Activated CD8-positive, alpha-beta memory T cell treated with anti-CD3 and anti-CD28 coated beads, Interleukin-2, amount 50 U/mL, for 1 hour (primary cell): ENCODE measurements at regions not wholly inside any gene's neighbourhood (a gene's known extent, or its start where the extent isn't known, plus 50 kb on each side); places are given as distances from the start of the nearest gene placed in this dataset.
A peak's percentile ranks its signal among the peaks of the same experiment; 100 is the strongest.
"Not testable (repeated sequence)": the region's sequence is repeated elsewhere in the genome, so short reads cannot be mapped to it uniquely, and the experiment has no call there.

Experiments used
- DNase-seq: peaks from one replicate; pipeline ENCODE4 v3.0.0-alpha.2; 2020; ENCODE audit errors: extremely low read depth

DNA sequence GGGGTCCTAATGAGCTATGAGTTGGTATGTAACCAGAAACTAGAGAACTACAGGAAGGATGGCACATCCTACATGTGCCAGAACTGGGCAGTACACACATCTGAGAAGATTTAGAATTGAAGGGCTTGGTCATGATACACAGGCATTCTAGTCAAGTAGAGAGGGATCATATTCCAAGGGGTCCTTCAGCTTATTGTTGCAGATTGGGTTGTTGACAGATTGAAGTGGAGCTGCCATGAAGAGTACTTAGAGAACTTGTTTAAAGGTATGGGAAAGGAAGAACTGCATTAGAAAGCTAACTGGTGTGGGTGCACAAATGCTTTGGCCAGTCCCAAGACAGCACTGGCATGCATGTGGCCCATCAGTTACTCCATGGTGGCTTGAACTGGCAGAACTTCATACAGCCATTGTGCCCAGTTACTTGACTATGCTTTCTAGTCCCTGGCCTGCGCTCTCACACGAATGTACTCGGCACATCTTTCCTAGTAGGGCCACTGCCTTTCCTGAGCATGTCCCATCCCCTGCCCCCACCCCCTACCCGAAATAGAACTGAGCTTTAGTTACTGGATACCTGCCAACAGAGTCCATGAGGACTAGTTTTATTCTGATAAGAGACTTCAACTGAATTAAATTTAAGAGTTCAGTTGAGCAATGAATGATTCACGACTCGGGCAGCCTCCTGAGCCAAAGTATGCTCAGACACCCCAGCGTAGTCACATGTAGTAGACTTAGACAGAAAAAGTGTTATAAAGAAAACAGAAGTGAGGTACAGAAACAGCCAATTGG is 64.0 kb downstream of the CCNG2 start:
- DNase-seq = no peak

DNA sequence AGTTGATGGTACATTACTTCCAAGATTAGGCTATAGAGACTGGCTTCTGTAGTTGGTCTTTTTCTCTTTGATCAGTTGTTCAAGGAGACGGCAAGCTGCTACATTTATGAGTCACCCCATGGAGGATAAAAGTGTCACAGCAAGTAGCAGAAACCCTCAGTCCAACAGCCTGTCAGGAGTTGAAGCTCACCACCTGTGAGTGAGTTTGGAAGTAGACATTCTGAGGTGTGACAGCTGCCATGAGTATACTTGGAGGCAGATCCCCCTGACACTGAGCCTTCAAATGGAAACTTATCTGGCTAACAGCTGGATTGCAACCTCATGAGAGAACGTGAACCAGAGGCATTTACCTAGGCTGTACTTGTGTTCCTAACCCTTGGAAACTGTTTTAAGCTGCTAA is 68.0 kb downstream of the CCNG2 start:
- DNase-seq = no peak

DNA sequence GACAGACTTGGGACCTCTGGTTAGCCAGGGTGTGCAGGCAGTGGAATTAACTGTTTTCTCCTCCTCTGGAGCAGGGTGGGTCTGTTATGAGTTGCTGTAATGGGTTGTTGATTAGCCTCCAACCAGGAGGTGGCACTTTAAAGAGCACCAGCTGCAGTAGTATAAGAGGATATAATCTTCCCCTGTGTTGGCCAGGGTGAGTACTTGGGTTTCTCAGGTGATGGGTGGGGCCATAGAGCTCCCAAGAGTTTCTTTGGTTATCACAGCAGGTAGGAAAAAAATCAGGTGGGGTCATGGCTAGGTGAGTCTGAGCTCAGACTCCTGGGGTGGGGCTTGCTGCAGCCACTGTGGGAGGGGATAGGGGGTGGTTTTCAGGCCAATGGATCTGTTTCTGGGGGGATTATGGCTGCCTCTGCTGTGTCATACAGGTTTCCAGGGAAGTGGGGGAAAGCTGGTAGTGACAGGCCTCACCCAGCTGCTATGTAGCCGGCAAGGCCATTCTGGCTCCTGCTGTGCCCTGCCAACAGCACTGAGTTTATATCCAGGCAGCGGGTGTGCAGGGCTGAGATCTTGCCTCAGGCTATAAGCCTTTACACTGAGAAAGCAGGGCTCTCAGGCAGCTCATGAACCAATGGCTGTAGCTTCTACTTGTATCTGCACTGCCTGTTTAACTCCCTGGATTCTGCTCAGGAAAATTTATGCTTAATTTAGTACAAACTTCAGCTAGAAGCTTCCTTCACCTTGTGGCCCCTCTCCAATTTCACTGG is 70.1 kb downstream of the CCNG2 start:
- no peak for DNase-seq

DNA sequence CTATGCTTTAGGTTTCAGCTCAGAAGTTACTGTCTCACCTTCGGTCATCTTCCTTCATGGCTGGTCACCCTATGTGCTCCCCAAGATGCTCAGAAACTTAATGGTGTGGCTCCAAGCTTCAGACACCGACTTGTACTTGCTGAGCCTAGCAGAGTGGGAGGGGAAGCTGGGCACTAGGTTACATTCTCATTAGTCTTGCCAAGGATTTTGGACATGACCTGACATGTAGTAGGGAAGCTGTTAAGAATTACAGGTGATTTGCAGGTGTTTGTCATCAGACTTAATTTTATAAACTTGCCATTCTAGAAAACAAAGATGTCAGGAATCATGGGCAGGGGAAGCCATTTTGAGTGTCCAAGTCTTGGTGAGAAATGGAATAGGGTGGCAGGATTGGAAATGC is 72.4 kb downstream of the CCNG2 start:
- no peak for DNase-seq

DNA sequence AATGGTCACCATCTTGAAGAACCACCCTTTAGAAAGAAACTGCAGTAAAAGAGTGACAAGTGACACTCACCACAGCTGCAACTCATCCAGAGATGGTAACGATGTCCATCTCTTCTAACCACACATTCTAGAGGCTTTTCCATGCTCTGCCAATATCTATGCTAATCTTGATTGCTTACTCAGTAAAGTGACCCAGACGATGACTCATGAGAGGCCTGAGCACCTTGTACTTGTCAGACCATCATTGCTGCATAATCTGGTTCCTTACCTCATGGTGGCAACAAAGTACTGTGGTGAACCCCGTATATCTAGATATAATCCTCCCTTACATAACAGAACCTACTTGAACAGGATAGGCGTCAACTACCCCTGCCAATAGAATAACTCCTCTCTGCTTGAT is 75.6 kb downstream of the CCNG2 start:
- DNase-seq = no peak

DNA sequence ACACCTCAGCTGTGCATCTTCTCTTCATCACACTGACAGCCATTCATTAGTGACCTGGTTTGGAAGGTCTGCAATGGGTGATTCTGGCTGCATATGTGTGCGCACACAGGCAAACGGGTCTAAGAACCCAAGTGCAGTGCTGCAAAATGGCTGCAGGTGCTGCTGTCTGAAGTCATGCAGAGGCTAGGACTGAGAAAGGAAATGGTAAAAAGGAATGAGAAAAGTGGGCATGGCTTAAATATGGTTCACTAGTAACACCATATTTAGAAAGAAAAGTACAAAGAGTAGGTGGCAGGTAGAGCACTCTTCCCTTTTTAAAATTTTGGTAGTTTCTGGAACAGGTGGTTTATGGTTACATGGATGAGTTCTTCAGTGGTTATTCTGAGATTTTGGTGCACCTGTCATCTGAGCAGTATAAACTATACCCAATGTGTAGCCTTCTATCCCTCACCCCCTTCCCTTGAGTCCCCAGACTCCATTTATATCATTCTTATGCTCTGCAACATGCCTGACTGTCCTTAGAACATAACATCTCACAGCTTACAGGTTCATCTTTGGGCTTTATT is 78.4 kb downstream of the CCNG2 start:
- no peak for DNase-seq

DNA sequence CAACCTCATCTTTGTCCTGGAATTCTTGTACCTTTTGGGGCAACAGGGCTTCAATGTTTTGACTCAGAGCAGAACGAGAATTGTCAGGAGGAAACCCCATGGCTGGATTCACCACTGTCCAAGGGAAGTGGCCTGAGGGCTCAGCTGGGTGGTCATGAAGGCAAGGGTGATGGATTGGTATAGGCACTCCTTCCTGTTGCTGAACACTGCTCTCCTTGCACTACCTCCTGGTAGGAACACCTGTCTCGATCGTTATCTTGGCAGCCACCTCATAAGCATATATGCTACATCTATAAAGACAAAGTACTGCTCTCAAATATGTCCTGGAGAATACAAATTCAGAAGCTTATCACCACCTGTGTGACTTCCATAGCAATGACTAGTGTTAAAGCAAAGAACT is 79.8 kb downstream of the CCNG2 start:
- DNase-seq = no peak

DNA sequence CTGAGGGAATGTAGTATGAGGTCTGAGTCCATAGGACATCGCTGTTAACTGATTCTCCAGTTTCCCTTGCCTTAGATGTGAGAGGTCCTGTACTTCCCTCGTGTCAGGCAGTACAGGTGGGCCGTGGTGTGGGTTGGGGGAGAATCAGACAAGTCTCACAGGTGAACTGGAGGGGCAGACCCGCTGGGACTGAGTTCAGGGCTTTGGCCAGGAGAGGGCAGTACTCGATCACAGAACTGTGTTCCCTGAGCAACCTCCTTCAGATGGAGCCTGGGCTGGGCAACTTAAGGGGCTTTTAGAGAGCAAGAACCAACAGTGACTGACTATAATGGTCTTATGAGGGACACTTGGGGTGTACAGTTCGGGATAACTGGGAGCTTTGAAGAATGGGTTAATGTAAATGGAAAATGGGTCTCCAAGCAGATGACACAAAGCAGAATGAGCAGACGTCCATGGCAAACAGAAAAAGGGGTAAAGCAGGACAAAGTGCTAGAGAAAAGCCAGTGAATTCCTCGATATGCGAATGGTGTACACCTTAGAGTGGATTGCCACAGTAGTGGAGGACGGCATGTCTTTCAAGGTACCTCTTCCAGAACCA is 83.6 kb downstream of the CCNG2 start:
- DNase-seq = peak; percentile 13

DNA sequence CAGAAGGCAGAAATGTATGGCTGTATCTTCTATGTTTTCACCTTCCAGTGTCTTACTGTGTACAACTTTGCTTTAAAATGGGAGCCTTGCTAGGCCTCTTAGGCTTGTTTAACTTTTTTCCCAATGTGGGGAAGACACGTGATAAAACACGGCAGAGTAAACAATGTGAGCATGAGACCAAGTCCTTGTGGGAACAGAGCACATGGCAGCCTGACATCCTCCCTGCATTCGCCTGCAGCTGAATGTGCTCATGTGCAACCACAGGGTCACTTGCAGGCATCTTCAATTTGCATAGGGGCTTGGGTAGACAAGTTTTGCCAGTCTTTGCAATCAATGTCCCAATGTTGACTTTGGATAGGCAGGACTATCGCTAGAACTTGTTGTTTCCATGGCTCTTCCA is 91.8 kb downstream of the CCNG2 start:
- DNase-seq = no peak

DNA sequence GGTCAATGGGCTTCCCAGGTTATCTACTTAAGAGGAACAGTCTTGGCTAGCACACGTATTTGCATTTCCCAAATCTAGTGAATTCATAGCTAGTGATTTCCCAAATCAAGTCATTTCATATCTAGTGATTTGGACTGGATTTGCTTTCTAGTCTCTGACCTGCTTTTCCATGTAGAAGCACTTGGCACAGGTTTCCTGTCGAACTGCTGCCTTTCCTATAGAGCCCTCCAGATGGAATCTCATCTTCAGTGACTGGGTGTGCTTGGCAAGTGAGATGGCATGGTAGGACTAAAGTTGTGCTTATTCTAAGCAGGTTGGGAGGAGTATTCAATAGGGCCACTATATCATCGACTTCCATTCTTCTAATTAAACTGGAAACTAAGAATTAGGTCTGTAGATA is 94.7 kb downstream of the CCNG2 start:
- no peak for DNase-seq

DNA sequence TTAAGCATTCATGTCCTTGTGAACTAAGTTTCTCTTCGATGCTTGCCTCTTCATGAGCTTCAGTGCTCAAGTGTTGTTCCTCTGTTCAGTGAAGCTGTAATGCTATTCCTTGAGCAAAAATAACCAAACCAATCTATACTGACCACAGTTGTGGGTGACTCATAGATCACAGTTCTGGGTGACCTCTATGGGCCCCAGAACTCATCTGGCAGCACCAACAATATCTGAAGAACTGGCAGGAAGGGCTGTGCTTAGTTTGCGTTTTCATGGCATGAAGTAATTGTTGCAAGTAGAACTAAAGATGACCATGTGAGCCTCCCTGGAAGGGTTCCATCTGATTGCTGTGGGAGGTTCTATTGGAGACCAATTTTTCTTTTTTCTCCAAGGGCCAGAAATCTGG is 106.2 kb downstream of the CCNG2 start:
- no peak for DNase-seq

DNA sequence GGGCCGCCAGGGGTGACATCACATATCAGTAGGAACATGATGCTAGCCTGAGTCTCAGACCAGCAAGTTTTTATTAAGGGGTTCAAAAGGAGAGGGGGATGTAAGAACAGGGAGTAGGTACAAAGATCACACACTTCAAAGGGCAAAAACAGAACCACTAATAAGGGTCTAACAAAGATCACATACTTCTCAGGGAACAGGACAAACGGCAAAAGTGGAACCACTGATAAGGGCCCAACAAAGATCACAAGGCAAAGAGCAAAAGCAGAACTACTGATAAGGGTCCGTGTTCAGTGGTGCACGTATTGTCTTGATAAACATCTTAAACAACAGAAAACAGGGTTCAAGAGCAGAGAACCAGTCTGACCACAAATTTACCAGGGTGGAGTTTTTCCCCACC is 107.0 kb downstream of the CCNG2 start:
- DNase-seq = not testable (repeated sequence)

DNA sequence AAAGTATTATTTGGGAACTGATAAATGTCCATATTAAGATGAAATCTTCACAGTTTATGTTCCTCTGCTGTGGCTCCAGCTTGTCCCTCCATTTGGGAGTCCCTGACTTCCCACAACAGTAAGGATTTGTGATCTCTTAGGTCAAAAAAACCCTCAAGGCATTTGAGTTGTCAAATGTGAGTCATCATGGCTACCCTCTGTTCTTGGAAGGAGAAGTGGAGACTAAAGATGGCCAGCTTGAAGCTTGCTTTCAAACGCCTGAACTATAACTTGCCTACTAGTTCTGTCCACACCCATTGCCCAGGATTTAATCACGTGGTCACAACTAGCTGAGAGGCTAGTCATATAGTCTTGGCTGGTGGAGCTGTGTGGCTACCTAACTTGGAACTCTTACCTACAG is 107.8 kb downstream of the CCNG2 start:
- no peak for DNase-seq

DNA sequence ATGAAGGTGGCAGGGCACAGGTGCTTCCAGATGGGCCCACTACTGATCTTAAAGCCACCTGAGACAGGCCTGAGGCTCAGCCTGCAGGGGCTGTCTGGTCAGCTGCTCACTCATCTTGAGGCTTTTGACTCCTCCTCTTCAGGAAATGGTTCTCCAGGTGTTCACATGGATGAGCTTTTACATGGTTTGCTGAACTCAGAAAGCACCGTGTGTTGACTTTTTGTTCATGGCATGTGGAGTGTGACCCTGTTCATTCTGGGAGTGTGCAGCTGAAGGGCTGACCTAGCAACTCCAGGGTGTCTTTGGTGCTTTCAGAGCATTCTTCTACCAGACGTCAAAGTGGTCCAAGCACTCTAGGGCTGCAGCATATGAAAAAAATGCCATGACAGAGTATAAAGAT is 111.1 kb downstream of the CCNG2 start:
- no peak for DNase-seq

DNA sequence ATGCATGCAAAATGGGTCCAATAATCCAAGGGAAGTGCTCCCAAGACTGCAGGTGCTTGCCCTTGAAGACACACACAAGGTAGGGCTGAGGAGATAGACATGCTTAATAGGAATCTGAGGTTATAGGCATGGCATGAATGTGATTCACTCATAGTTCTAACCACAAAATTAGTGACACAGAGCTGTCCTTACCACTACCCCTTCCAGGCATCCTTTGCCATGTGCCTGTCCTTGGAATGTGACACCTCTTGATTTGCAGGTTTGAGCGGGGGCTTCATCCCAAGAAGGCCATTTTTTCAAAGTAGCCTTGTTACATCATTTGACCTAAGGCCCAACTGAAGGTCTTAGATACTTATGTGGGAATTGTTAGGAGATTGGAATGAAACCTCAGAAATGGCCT is 112.5 kb downstream of the CCNG2 start:
- DNase-seq = no peak

DNA sequence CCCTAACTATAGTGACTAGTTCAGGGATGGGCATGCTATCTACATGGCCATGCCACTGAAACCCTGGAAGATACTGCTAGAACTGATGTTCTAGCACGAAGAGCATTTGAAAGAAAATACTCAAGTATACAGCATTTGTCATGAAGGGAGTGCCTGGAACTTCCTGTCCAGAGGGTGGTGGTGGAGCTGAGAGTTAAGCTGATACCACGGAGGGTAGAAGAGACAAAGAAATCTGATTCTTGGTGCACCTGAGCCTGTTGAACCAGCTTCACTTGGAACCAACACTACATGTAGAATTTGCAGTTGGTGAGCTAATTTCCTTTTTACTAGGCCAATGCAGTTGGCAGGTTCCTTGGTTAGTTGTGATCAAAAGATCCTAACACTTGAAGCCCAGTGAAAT is 116.4 kb downstream of the CCNG2 start:
- no peak for DNase-seq

DNA sequence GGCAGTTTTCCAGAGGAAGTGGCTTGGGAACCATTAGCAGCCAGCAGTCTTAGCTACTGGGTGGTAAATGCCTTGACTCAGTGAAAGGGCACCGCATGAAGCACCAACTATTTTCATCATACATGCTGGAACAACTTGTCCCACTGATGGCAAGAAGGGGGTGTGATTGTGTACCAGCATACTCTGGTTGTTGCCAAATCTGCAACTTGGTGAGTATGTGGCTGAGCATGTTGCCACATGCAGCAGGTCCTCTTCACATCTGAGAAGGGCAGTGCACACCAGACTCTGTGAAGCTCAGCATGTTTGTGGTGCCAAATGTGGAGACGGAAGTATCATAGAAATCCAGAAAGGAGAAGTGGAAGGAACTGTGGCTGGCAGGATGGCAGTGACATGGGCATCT is 122.1 kb downstream of the CCNG2 start:
- not testable (repeated sequence) for DNase-seq

DNA sequence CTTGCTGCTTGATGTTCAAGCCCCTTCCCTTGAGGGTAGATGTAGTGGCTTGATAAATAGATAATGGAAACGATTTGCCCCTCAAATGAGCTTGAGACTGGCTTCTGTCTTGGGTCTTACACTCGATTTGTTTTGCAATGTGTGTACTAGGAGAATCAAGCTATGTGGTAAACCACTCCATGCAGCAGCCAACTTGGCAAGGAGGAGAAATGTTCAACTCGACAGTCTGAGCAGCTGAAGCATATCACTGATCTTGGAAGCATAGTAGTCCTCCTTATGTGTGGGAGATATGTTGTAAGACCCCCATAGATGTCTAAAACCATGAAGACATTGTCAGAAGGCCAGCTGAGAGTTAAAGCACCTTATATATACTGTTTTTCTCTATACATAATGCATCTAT is 125.3 kb downstream of the CCNG2 start:
- DNase-seq = no peak

DNA sequence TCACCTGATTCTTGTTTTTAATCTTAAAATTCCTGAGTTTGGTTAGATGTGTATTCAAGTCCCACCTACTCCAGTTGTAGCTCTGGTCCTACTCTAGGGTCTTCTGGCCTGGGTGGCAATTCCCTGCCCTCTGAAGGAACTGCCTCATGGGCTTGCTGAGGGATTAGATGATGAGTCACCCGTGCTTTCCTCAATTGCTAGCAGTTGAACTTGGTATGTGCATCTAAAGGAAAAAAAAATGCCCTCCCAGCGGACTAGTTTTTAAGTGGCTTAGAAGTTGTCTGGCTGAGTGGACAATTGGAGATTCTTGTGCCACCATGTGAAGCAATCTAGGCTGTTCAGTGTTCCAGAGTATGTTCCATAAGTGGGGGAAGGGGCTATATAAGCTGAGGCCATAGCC is 127.0 kb downstream of the CCNG2 start:
- no peak for DNase-seq

DNA sequence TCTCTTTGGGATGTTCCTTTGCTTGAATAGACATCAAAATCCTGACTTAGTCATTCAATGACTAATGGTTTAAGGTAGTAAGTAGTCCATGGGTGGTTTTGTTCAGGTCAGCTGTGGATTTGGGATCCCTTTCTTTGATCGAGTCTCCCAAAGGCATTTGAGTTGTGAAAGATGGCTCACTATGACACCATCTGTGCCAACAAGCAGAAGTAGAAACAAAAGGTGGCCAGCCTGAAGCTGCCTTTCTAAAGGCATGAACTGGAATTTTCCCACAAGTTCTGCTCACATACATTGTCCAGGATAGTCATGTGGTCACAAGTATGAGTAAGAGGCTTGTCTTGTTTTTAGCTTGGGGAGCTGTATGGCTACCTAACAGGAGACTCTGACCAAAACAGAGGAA is 129.9 kb downstream of the CCNG2 start:
- no peak for DNase-seq

DNA sequence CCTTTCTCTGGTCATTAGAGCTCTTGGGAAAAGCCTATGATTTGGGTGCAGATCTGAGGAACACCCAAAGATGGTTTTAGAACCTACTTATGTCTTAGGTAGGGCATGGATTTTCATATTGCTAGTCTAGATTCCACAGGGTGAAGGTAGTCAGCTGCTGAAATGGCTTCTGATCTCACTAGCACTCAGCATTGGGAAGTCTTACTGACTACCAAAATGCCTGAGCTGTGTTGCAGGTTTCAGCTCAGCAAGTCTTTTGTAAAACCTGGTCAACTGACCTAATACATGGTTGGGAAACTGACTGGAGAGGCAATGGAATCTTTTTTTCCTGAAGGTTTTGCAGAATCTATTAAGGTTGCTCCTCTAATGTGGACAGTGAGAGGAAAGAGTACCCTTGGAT is 136.4 kb downstream of the CCNG2 start:
- DNase-seq = no peak

DNA sequence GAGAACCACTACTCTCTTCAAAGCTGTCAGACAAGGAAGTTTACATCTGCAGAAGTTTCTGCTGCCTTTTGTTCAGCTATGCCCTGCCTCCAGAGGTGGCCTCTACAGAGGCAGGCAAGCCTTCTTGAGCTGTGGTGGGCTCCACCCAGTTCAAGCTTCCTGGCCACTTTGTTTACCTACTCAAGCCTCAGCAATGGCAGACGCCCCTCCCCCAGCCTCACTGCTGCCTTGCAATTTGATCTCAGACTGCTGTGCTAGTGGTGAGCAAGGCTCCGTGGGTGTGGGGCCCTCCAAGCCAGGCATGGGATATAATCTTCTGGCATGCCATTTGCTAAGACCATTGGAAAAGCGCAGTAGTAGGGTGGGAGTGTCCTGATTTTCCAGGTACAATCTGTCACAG is 144.0 kb downstream of the CCNG2 start:
- not testable (repeated sequence) for DNase-seq

DNA sequence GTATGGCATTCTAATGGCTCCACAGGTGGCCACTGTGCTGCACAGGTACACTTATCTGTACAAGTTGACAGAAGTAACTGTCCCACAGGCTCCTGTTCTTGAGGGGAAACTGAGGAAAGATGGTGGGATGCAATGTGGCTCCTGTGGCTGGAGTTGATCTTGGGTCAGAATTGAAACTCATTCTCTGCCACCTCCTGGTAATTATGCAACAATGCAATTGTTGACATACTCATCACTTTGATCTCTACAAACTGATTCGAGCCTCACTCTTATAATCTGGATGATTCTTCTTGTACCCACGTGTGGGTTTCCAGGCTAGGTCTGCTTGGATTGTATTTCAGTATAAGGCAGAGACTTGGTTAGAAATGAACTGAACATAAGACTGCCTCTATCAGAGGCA is 148.8 kb downstream of the CCNG2 start:
- no peak for DNase-seq
